Thyroid gland (tissue), 4 donors: ENCODE measurements at regions not wholly inside any gene's neighbourhood (a gene's known extent, or its start where the extent isn't known, plus 50 kb on each side); places are given as distances from the start of the nearest gene placed in this dataset.

Experiments used
- CTCF ChIP-seq, 6 experiments: fragments of 200-600 bp in 3 of 6; fragments of 450-650 bp in 3 of 6; sonication (generic) in 3 of 6; IDR thresholded peaks; one replicate each; pipeline ENCODE4 v1.5.1; 2016 to 2019; ENCODE audit warnings: antibody characterized with exemption in 6 of 6, mild to moderate bottlenecking in 2 of 6, inconsistent platforms in 1 of 6, moderate library complexity in 1 of 6
- POLR2A ChIP-seq, 2 donors: fragments of 450-650 bp; IDR thresholded peaks; one replicate each; pipeline ENCODE4 v1.6.1; 2017; ENCODE audit warnings: antibody characterized with exemption in 2 of 2, mild to moderate bottlenecking in 2 of 2, moderate library complexity in 1 of 2

- no peak for TF ChIP-seq CTCF (IDR thresholded peaks at IDR 0.05)
- no peak for TF ChIP-seq POLR2A (IDR thresholded peaks at IDR 0.05)
Observed at GRCh38 chr12:127703026-127703425, 563.9 kb upstream of the TMEM132C start.
